ENCODE measurements at regions not wholly inside any gene's neighbourhood (a gene's known extent, or its start where the extent isn't known, plus 50 kb on each side); places are given as distances from the start of the nearest gene placed in this dataset.
A peak's percentile ranks its signal among the peaks of the same experiment; 100 is the strongest.

GRCh38 chr1:188127507-188127906, 1298.8 kb downstream of the PLA2G4A start:
- TF ChIP-seq CTCF (IDR thresholded peaks at IDR 0.05) (no peak), ZFX (IDR thresholded peaks at IDR 0.05; ENCODE audit: borderline replicate concordance) (no peak)

GRCh38 chr1:188128761-188129160, 1300.0 kb downstream of the PLA2G4A start:
- TF ChIP-seq CTCF (IDR thresholded peaks at IDR 0.05) (peak; percentile 36), ZFX (IDR thresholded peaks at IDR 0.05; ENCODE audit: borderline replicate concordance) (no peak)
- H3K27ac ChIP-seq = no peak overlapping the region

More at GRCh38 chr1:188127507-188127906, 1298.8 kb downstream of the PLA2G4A start:
- no peak overlapping the region for H3K27ac ChIP-seq

GRCh38 chr1:188129856-188130838, 1301.4 kb downstream of the PLA2G4A start:
- H3K27ac ChIP-seq = no peak overlapping the region
- TF ChIP-seq CTCF (IDR thresholded peaks at IDR 0.05) (no peak), ZFX (IDR thresholded peaks at IDR 0.05; ENCODE audit: borderline replicate concordance) (no peak)

- TF ChIP-seq CTCF (IDR thresholded peaks at IDR 0.05) (no peak), ZFX (IDR thresholded peaks at IDR 0.05; ENCODE audit: borderline replicate concordance) (no peak)
- no peak overlapping the region for H3K27ac ChIP-seq
Measured at GRCh38 chr1:188137221-188137620, 1308.5 kb downstream of the PLA2G4A start.

- no peak overlapping the region for H3K27ac ChIP-seq
- TF ChIP-seq CTCF (IDR thresholded peaks at IDR 0.05) (no peak), ZFX (IDR thresholded peaks at IDR 0.05; ENCODE audit: borderline replicate concordance) (no peak)
Measured at GRCh38 chr1:188140958-188141357, 1312.2 kb downstream of the PLA2G4A start.

- TF ChIP-seq ZFX (IDR thresholded peaks at IDR 0.05; ENCODE audit: borderline replicate concordance) (no peak), CTCF (IDR thresholded peaks at IDR 0.05) (no peak)
- no peak overlapping the region for H3K27ac ChIP-seq
Measured at GRCh38 chr1:188154196-188154595, 1325.4 kb downstream of the PLA2G4A start.

GRCh38 chr1:188154761-188155160, 1326.0 kb downstream of the PLA2G4A start:
- TF ChIP-seq ZFX (IDR thresholded peaks at IDR 0.05; ENCODE audit: borderline replicate concordance) (no peak), CTCF (IDR thresholded peaks at IDR 0.05) (no peak)
- no peak overlapping the region for H3K27ac ChIP-seq

All from 22Rv1 (cell line).